GM10266 (cell line): ENCODE measurements at regions not wholly inside any gene's neighbourhood (a gene's known extent, or its start where the extent isn't known, plus 50 kb on each side); places are given as distances from the start of the nearest gene placed in this dataset.
"Not testable (repeated sequence)": the region's sequence is repeated elsewhere in the genome, so short reads cannot be mapped to it uniquely, and the experiment has no call there.

Source experiments
- DNase-seq: peaks from one replicate; pipeline ENCODE4 v3.0.0; 2012; ENCODE audit errors: extremely low spot score
- TF ChIP-seq, protein P1 (sequence below): IDR thresholded peaks from 2 replicates; pipeline ENCODE4 v1.5.1; 2012; ENCODE audit warnings: mild to moderate bottlenecking, low read depth; ENCODE audit not compliant: control insufficient read depth, insufficient read depth; ENCODE audit errors: missing control alignments

GRCh38 chr15:70375006-70375431 lies 277.3 kb upstream of the TLE3 start:
- DNase-seq, result no peak
- TF ChIP-seq, protein P1, sequence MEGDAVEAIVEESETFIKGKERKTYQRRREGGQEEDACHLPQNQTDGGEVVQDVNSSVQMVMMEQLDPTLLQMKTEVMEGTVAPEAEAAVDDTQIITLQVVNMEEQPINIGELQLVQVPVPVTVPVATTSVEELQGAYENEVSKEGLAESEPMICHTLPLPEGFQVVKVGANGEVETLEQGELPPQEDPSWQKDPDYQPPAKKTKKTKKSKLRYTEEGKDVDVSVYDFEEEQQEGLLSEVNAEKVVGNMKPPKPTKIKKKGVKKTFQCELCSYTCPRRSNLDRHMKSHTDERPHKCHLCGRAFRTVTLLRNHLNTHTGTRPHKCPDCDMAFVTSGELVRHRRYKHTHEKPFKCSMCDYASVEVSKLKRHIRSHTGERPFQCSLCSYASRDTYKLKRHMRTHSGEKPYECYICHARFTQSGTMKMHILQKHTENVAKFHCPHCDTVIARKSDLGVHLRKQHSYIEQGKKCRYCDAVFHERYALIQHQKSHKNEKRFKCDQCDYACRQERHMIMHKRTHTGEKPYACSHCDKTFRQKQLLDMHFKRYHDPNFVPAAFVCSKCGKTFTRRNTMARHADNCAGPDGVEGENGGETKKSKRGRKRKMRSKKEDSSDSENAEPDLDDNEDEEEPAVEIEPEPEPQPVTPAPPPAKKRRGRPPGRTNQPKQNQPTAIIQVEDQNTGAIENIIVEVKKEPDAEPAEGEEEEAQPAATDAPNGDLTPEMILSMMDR, result no peak

- DNase-seq, result no peak
- TF ChIP-seq, protein P1, result no peak
Measured at GRCh38 chr15:70374096-70374495, 276.4 kb upstream of the TLE3 start.

GRCh38 chr15:70373439-70373838 lies 275.7 kb upstream of the TLE3 start:
- not testable (repeated sequence) for DNase-seq

- not testable (repeated sequence) for DNase-seq
Measured at GRCh38 chr15:70367913-70368705, 270.4 kb upstream of the TLE3 start.

DNA sequence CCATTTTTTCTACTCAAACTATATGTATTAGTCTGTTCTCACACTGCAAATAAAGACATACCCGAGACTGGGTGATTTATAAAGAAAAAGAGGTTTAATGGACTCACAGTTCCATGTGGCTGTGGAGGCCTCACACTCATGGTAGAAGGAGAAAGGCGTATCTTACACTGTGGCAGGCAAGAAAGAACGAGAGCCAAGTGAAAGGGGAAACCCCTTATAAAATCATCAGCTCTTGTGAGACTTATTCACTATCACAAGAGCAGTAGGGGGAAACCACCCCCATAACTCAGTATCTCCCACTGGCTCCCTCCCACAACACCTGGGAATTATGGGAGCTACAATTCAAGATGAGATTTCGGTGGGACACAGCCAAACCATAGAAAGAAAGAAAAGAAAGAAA lies 266.3 kb upstream of the TLE3 start:
- not testable (repeated sequence) for DNase-seq

DNA sequence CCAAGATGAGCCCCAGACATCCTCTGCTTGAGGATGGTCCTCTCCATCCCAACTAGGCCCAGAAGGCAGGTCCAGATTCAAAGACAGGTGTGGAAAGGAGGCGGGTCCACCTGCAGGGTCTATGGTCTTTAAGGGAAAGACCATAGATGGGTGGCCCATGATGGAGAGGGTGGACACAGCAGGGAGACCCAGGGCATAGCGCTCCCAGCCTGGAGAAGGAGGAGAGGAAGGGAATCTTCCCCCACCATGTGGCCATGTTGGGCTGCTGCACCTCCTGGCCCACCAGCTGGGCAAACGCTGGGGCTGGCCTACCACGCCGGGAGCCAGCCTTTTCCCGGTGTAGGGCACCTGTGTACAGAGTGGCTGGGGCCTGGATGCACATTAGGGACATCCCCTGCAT lies 265.2 kb upstream of the TLE3 start:
- TF ChIP-seq, protein P1, result peak; percentile 55
- DNase-seq, result no peak

DNA sequence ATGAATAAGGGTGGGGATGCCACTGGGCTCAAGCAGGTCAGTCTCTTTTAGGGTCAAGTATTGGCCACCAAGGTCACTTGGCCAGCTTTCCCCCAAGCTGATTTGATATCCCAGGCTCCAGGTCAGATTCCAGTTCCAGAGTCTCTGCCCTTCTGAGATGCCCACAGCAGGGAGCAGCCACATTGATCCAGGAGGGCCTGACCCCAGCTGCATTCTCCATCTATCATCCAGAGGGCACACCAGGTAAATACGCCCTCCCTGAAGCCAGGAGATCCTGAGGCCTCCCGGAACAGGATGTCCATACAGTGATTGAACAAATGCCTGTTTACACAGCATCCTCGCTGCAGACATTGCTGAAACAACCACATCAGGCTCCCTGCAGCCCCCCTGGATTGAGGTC lies 264.6 kb upstream of the TLE3 start:
- TF ChIP-seq, protein P1, result no peak
- no peak for DNase-seq

GRCh38 chr15:70361891-70362290 lies 264.2 kb upstream of the TLE3 start:
- no peak for DNase-seq
- TF ChIP-seq, protein P1, result no peak

GRCh38 chr15:70361106-70361505 lies 263.4 kb upstream of the TLE3 start:
- no peak for DNase-seq
- TF ChIP-seq, protein P1, result no peak
